ENCODE measurements at regions not wholly inside any gene's neighbourhood (a gene's known extent, or its start where the extent isn't known, plus 50 kb on each side); places are given as distances from the start of the nearest gene placed in this dataset.
"Not testable (repeated sequence)": the region's sequence is repeated elsewhere in the genome, so short reads cannot be mapped to it uniquely, and the experiment has no call there.

- TF ChIP-seq CTCF (IDR thresholded peaks at IDR 0.05) (no peak), EP300 (IDR thresholded peaks at IDR 0.05) (no peak), POLR2AphosphoS5 (IDR thresholded peaks at IDR 0.05) (no peak)
- Histone ChIP-seq H3K27ac (no peak overlapping the region), H3K36me3 (no peaks in the 10 kb centered on the region), H3K9me3 (no peaks in the 10 kb centered on the region), H3K4me3 (no peak overlapping the region), H3K27me3 (peaks cover 12% of the 10 kb centered on the region), H3K4me1 (no peaks in the 10 kb centered on the region)
- WGBS, 2 donors (ENCODE audit: low coverage in 1 of 2): 80 to 88% methylated on average over 1 of the region's 5 CpGs
- no peak for ATAC-seq
Observed at GRCh38 chr12:105595440-105595839, 264.9 kb downstream of the C12orf75 start.

GRCh38 chr12:105596731-105597130 is 266.2 kb downstream of the C12orf75 start:
- WGBS, 2 donors (ENCODE audit: low coverage in 1 of 2): 65 to 90% methylated on average over 2 of the region's 2 CpGs
- Histone ChIP-seq H3K27ac (no peak overlapping the region), H3K36me3 (no peaks in the 10 kb centered on the region), H3K27me3 (peaks cover 12% of the 10 kb centered on the region), H3K4me3 (no peak overlapping the region), H3K9me3 (no peaks in the 10 kb centered on the region), H3K4me1 (no peaks in the 10 kb centered on the region)
- no peak for ATAC-seq
- no peak for TF ChIP-seq CTCF (IDR thresholded peaks at IDR 0.05)
- no peak for TF ChIP-seq EP300 (IDR thresholded peaks at IDR 0.05)
- no peak for TF ChIP-seq POLR2A (IDR thresholded peaks at IDR 0.05)
- TF ChIP-seq POLR2AphosphoS5 (IDR thresholded peaks at IDR 0.05): no peak

GRCh38 chr12:105598031-105598430 is 267.5 kb downstream of the C12orf75 start:
- no peak for TF ChIP-seq POLR2A (IDR thresholded peaks at IDR 0.05)
- no peak for TF ChIP-seq CTCF (IDR thresholded peaks at IDR 0.05)
- TF ChIP-seq POLR2AphosphoS5 (IDR thresholded peaks at IDR 0.05): no peak
- TF ChIP-seq EP300 (IDR thresholded peaks at IDR 0.05): no peak
- Histone ChIP-seq H3K27ac (no peak overlapping the region), H3K9me3 (no peaks in the 10 kb centered on the region), H3K27me3 (peaks cover 12% of the 10 kb centered on the region), H3K36me3 (no peaks in the 10 kb centered on the region), H3K4me3 (no peak overlapping the region), H3K4me1 (no peaks in the 10 kb centered on the region)
- WGBS, 2 donors (ENCODE audit: low coverage in 1 of 2): 69 to 83% methylated on average over 4 of the region's 4 CpGs
- no peak for ATAC-seq

- H3K36me3 ChIP-seq: no peaks in the 10 kb centered on the region
- H3K4me1 ChIP-seq: no peaks in the 10 kb centered on the region
- H3K27me3 ChIP-seq: no peaks in the 10 kb centered on the region
- no peak overlapping the region for H3K4me3 ChIP-seq
- no peak for ATAC-seq
- H3K9me3 ChIP-seq: no peaks in the 10 kb centered on the region
- no peak overlapping the region for H3K27ac ChIP-seq
- TF ChIP-seq EP300 (IDR thresholded peaks at IDR 0.05): no peak
- WGBS, 2 donors (ENCODE audit: low coverage in 1 of 2): 43 to 50% methylated on average over 1 to 2 of the region's 2 CpGs
Observed at GRCh38 chr12:105600911-105601545, 270.5 kb downstream of the C12orf75 start.

- not testable (repeated sequence) for H3K27me3 ChIP-seq, H3K27ac ChIP-seq, H3K9me3 ChIP-seq, H3K36me3 ChIP-seq, H3K4me1 ChIP-seq, ATAC-seq, H3K4me3 ChIP-seq
- WGBS, 2 donors (ENCODE audit: low coverage in 1 of 2): 94 to 96% methylated on average over 3 to 5 of the region's 5 CpGs
Observed at GRCh38 chr12:105602312-105602711, 271.8 kb downstream of the C12orf75 start.

- 60 to 80% methylated on average over 1 to 3 of the region's 3 CpGs for WGBS, 2 donors (ENCODE audit: low coverage in 1 of 2)
- H3K4me1 ChIP-seq, H3K27ac ChIP-seq, H3K27me3 ChIP-seq, ATAC-seq, H3K4me3 ChIP-seq, H3K9me3 ChIP-seq, H3K36me3 ChIP-seq: not testable (repeated sequence)
Observed at GRCh38 chr12:105604281-105604680, 273.8 kb downstream of the C12orf75 start.

- H3K27me3 ChIP-seq, H3K9me3 ChIP-seq, H3K27ac ChIP-seq, H3K36me3 ChIP-seq, H3K4me1 ChIP-seq, H3K4me3 ChIP-seq, ATAC-seq: not testable (repeated sequence)
- 91 to 100% methylated on average over 1 of the region's 1 CpG for WGBS, 2 donors (ENCODE audit: low coverage in 1 of 2)
Observed at GRCh38 chr12:105606613-105607012, 276.1 kb downstream of the C12orf75 start.

GRCh38 chr12:105609001-105609400 is 278.5 kb downstream of the C12orf75 start:
- not testable (repeated sequence) for H3K27me3 ChIP-seq, H3K4me1 ChIP-seq, H3K27ac ChIP-seq, H3K4me3 ChIP-seq, ATAC-seq, H3K9me3 ChIP-seq, H3K36me3 ChIP-seq
- WGBS, 2 donors (ENCODE audit: low coverage in 1 of 2): 92 to 100% methylated on average over 2 to 3 of the region's 3 CpGs
